ENCODE measurements at regions not wholly inside any gene's neighbourhood (a gene's known extent, or its start where the extent isn't known, plus 50 kb on each side); places are given as distances from the start of the nearest gene placed in this dataset.

GRCh38 chr1:175818929-175819328 is 75.5 kb upstream of the TNR start:
- Histone ChIP-seq H3K4me3 (ENCODE audit: low read length) (no peak overlapping the region), H3K36me3 (ENCODE audit: control insufficient read depth, insufficient read depth, low read length) (no peaks in the 10 kb centered on the region)

GRCh38 chr1:175817445-175817844 is 74.0 kb upstream of the TNR start:
- Histone ChIP-seq H2BK15ac (replicated peaks; ENCODE audit: low read depth) (no peak overlapping the region), H3K79me2 (ENCODE audit: control insufficient read depth, insufficient read depth, low read length) (no peaks in the 10 kb centered on the region)
- no peak for DNase-seq

More at GRCh38 chr1:175818929-175819328, 75.5 kb upstream of the TNR start:
- Histone ChIP-seq H3K27me3 (ENCODE audit: insufficient read depth, low read length, poor library complexity) (no peaks in the 10 kb centered on the region), H4K5ac (ENCODE audit: low read length) (no peak overlapping the region), H4K8ac (ENCODE audit: low read depth, low read length) (no peak overlapping the region), H3K23ac (ENCODE audit: low read length) (no peak overlapping the region), H3K79me1 (ENCODE audit: low read length) (no peaks in the 10 kb centered on the region), H3K4me1 (ENCODE audit: control insufficient read depth, low read depth, low read length) (no peaks in the 10 kb centered on the region), H2BK5ac (ENCODE audit: low read length) (no peak overlapping the region), H3K9ac (ENCODE audit: low read length) (no peak overlapping the region), H2BK15ac (replicated peaks; ENCODE audit: low read depth) (no peak overlapping the region), H3K27ac (ENCODE audit: low read depth, low read length) (no peak overlapping the region), H3K4ac (ENCODE audit: low read depth, low read length) (no peak overlapping the region), H3K56ac (ENCODE audit: low read length) (no peak overlapping the region), H3K4me2 (ENCODE audit: low read length) (no peak overlapping the region), H3K18ac (ENCODE audit: low read length) (no peak overlapping the region), H2BK120ac (ENCODE audit: low read depth, low read length) (no peak overlapping the region), H2AK5ac (ENCODE audit: low read length) (no peak overlapping the region), H3K79me2 (ENCODE audit: control insufficient read depth, insufficient read depth, low read length) (no peaks in the 10 kb centered on the region)
- DNase-seq: no peak
- WGBS (ENCODE audit: extremely low coverage, insufficient coverage, low lambda C conversion rate): no CpG with 5 or more reads among the region's 1 CpG

GRCh38 chr1:175814885-175815284 is 71.5 kb upstream of the TNR start:
- no peaks in the 10 kb centered on the region for H3K27me3 ChIP-seq (ENCODE audit: insufficient read depth, low read length, poor library complexity)
- no CpG with 5 or more reads among the region's 3 CpGs for WGBS (ENCODE audit: extremely low coverage, insufficient coverage, low lambda C conversion rate)

More at GRCh38 chr1:175817445-175817844, 74.0 kb upstream of the TNR start:
- H3K4me3 ChIP-seq (ENCODE audit: low read length): no peak overlapping the region
- no peaks in the 10 kb centered on the region for H3K4me1 ChIP-seq (ENCODE audit: control insufficient read depth, low read depth, low read length)
- H3K36me3 ChIP-seq (ENCODE audit: control insufficient read depth, insufficient read depth, low read length): no peaks in the 10 kb centered on the region
- no peak overlapping the region for H3K56ac ChIP-seq (ENCODE audit: low read length)
- no peak overlapping the region for H3K18ac ChIP-seq (ENCODE audit: low read length)
- H2BK5ac ChIP-seq (ENCODE audit: low read length): no peak overlapping the region
- no peak overlapping the region for H3K4ac ChIP-seq (ENCODE audit: low read depth, low read length)
- H3K9ac ChIP-seq (ENCODE audit: low read length): no peak overlapping the region
- no peak overlapping the region for H3K23ac ChIP-seq (ENCODE audit: low read length)
- H3K27ac ChIP-seq (ENCODE audit: low read depth, low read length): no peak overlapping the region
- no CpG with 5 or more reads among the region's 2 CpGs for WGBS (ENCODE audit: extremely low coverage, insufficient coverage, low lambda C conversion rate)
- H3K27me3 ChIP-seq (ENCODE audit: insufficient read depth, low read length, poor library complexity): no peaks in the 10 kb centered on the region
- no peak overlapping the region for H4K8ac ChIP-seq (ENCODE audit: low read depth, low read length)
- no peak overlapping the region for H2AK5ac ChIP-seq (ENCODE audit: low read length)
- H4K5ac ChIP-seq (ENCODE audit: low read length): no peak overlapping the region
- H3K79me1 ChIP-seq (ENCODE audit: low read length): no peaks in the 10 kb centered on the region
- no peak overlapping the region for H2BK120ac ChIP-seq (ENCODE audit: low read depth, low read length)
- no peak overlapping the region for H3K4me2 ChIP-seq (ENCODE audit: low read length)

GRCh38 chr1:175812936-175813335 is 69.5 kb upstream of the TNR start:
- Histone ChIP-seq H3K4me1 (ENCODE audit: control insufficient read depth, low read depth, low read length) (peaks cover 10% of the 10 kb centered on the region), H2BK15ac (replicated peaks; ENCODE audit: low read depth) (no peak overlapping the region), H3K56ac (ENCODE audit: low read length) (no peak overlapping the region), H3K27ac (ENCODE audit: low read depth, low read length) (no peak overlapping the region), H3K36me3 (ENCODE audit: control insufficient read depth, insufficient read depth, low read length) (no peaks in the 10 kb centered on the region), H3K4me3 (ENCODE audit: low read length) (no peak overlapping the region), H3K27me3 (ENCODE audit: insufficient read depth, low read length, poor library complexity) (no peaks in the 10 kb centered on the region), H3K18ac (ENCODE audit: low read length) (no peak overlapping the region), H3K4ac (ENCODE audit: low read depth, low read length) (no peak overlapping the region), H3K79me2 (ENCODE audit: control insufficient read depth, insufficient read depth, low read length) (no peaks in the 10 kb centered on the region), H3K9ac (ENCODE audit: low read length) (no peak overlapping the region), H2BK120ac (ENCODE audit: low read depth, low read length) (no peak overlapping the region), H4K5ac (ENCODE audit: low read length) (no peak overlapping the region), H2AK5ac (ENCODE audit: low read length) (no peak overlapping the region), H2BK5ac (ENCODE audit: low read length) (no peak overlapping the region), H4K8ac (ENCODE audit: low read depth, low read length) (no peak overlapping the region), H3K4me2 (ENCODE audit: low read length) (no peak overlapping the region), H3K79me1 (ENCODE audit: low read length) (no peaks in the 10 kb centered on the region), H3K23ac (ENCODE audit: low read length) (no peak overlapping the region)
- no peak for DNase-seq
- no CpG with 5 or more reads among the region's 2 CpGs for WGBS (ENCODE audit: extremely low coverage, insufficient coverage, low lambda C conversion rate)

More at GRCh38 chr1:175814885-175815284, 71.5 kb upstream of the TNR start:
- Histone ChIP-seq H2BK5ac (ENCODE audit: low read length) (no peak overlapping the region), H3K27ac (ENCODE audit: low read depth, low read length) (no peak overlapping the region), H4K8ac (ENCODE audit: low read depth, low read length) (no peak overlapping the region), H3K4me1 (ENCODE audit: control insufficient read depth, low read depth, low read length) (peaks cover 5% of the 10 kb centered on the region), H2BK120ac (ENCODE audit: low read depth, low read length) (no peak overlapping the region), H2BK15ac (replicated peaks; ENCODE audit: low read depth) (no peak overlapping the region), H3K79me1 (ENCODE audit: low read length) (no peaks in the 10 kb centered on the region), H3K9ac (ENCODE audit: low read length) (no peak overlapping the region), H3K4me2 (ENCODE audit: low read length) (no peak overlapping the region), H3K79me2 (ENCODE audit: control insufficient read depth, insufficient read depth, low read length) (no peaks in the 10 kb centered on the region), H3K4ac (ENCODE audit: low read depth, low read length) (no peak overlapping the region), H4K5ac (ENCODE audit: low read length) (no peak overlapping the region), H2AK5ac (ENCODE audit: low read length) (no peak overlapping the region), H3K18ac (ENCODE audit: low read length) (no peak overlapping the region), H3K36me3 (ENCODE audit: control insufficient read depth, insufficient read depth, low read length) (no peaks in the 10 kb centered on the region), H3K4me3 (ENCODE audit: low read length) (no peak overlapping the region), H3K23ac (ENCODE audit: low read length) (no peak overlapping the region), H3K56ac (ENCODE audit: low read length) (no peak overlapping the region)
- no peak for DNase-seq

- Histone ChIP-seq H2BK15ac (replicated peaks; ENCODE audit: low read depth) (no peak overlapping the region), H3K27ac (ENCODE audit: low read depth, low read length) (peak overlapping the region; percentile 12), H3K23ac (ENCODE audit: low read length) (no peak overlapping the region), H3K4me1 (ENCODE audit: control insufficient read depth, low read depth, low read length) (peaks cover 10% of the 10 kb centered on the region), H2AK5ac (ENCODE audit: low read length) (peak overlapping the region; percentile 52), H3K79me2 (ENCODE audit: control insufficient read depth, insufficient read depth, low read length) (no peaks in the 10 kb centered on the region), H3K9ac (ENCODE audit: low read length) (no peak overlapping the region), H3K4me3 (ENCODE audit: low read length) (no peak overlapping the region), H3K18ac (ENCODE audit: low read length) (peak overlapping the region; percentile 94), H4K8ac (ENCODE audit: low read depth, low read length) (no peak overlapping the region), H3K56ac (ENCODE audit: low read length) (no peak overlapping the region), H3K4me2 (ENCODE audit: low read length) (no peak overlapping the region), H3K36me3 (ENCODE audit: control insufficient read depth, insufficient read depth, low read length) (no peaks in the 10 kb centered on the region), H3K27me3 (ENCODE audit: insufficient read depth, low read length, poor library complexity) (no peaks in the 10 kb centered on the region), H3K4ac (ENCODE audit: low read depth, low read length) (peak overlapping the region; percentile 85), H2BK5ac (ENCODE audit: low read length) (peak overlapping the region; percentile 95), H2BK120ac (ENCODE audit: low read depth, low read length) (peak overlapping the region; percentile 82), H3K79me1 (ENCODE audit: low read length) (no peaks in the 10 kb centered on the region), H4K5ac (ENCODE audit: low read length) (no peak overlapping the region)
- WGBS (ENCODE audit: extremely low coverage, insufficient coverage, low lambda C conversion rate): no CpG with 5 or more reads among the region's 2 CpGs
- DNase-seq: no peak
Measured at GRCh38 chr1:175810305-175810704, 66.9 kb upstream of the TNR start.

- Histone ChIP-seq H3K27me3 (ENCODE audit: insufficient read depth, low read length, poor library complexity) (no peaks in the 10 kb centered on the region), H2BK5ac (ENCODE audit: low read length) (peak overlapping the region; percentile 47)
Measured at GRCh38 chr1:175808999-175809398, 65.6 kb upstream of the TNR start.

More at GRCh38 chr1:175808999-175809398, 65.6 kb upstream of the TNR start:
- DNase-seq: no peak
- Histone ChIP-seq H3K18ac (ENCODE audit: low read length) (no peak overlapping the region), H3K4me1 (ENCODE audit: control insufficient read depth, low read depth, low read length) (peaks cover 10% of the 10 kb centered on the region), H3K4me2 (ENCODE audit: low read length) (no peak overlapping the region), H3K23ac (ENCODE audit: low read length) (no peak overlapping the region), H4K8ac (ENCODE audit: low read depth, low read length) (no peak overlapping the region), H3K79me1 (ENCODE audit: low read length) (no peaks in the 10 kb centered on the region), H2AK5ac (ENCODE audit: low read length) (no peak overlapping the region), H2BK15ac (replicated peaks; ENCODE audit: low read depth) (no peak overlapping the region), H3K4ac (ENCODE audit: low read depth, low read length) (no peak overlapping the region), H2BK120ac (ENCODE audit: low read depth, low read length) (no peak overlapping the region), H3K79me2 (ENCODE audit: control insufficient read depth, insufficient read depth, low read length) (no peaks in the 10 kb centered on the region), H3K9ac (ENCODE audit: low read length) (no peak overlapping the region), H3K4me3 (ENCODE audit: low read length) (no peak overlapping the region), H3K56ac (ENCODE audit: low read length) (no peak overlapping the region), H3K36me3 (ENCODE audit: control insufficient read depth, insufficient read depth, low read length) (no peaks in the 10 kb centered on the region), H3K27ac (ENCODE audit: low read depth, low read length) (peak overlapping the region; percentile 42), H4K5ac (ENCODE audit: low read length) (no peak overlapping the region)

Data from mesendoderm (in vitro differentiated cells).